GM23248 (cell line): ENCODE measurements at regions not wholly inside any gene's neighbourhood (a gene's known extent, or its start where the extent isn't known, plus 50 kb on each side); places are given as distances from the start of the nearest gene placed in this dataset.

Source experiments
- EZH2 ChIP-seq: fragments of 200-600 bp; sonication (generic); IDR thresholded peaks from 2 replicates; pipeline ENCODE4 v1.6.1; 2018; ENCODE audit warnings: antibody characterized with exemption, mild to moderate bottlenecking; ENCODE audit not compliant: insufficient read depth, poor library complexity, severe bottlenecking
- EZH2phosphoT487 ChIP-seq: fragments of 200-600 bp; sonication (generic); IDR thresholded peaks from 2 replicates; pipeline ENCODE4 v1.6.1; 2018; ENCODE audit warnings: antibody characterized with exemption, moderate library complexity, mild to moderate bottlenecking, low read depth; ENCODE audit not compliant: insufficient read depth

DNA sequence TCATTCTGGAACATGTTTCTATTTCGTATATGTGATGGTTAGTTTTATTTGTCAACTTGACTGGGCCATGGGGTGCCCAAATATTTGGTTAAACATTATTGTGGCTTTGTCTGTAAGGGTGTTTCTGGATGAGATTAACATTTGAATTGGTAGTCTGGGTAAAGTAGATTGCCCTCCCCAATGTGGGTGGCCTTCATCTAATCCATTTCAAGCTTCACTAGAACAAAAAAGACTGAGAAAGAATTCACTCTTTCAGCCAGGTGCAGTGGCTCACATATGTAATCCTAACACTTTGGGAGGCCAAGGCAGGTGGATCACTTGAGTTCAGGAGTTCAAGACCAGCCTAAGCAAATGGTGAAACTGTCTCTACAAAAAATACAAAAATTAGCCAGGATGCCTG, 55.7 kb upstream of the TANC1 start:
- no peak for TF ChIP-seq EZH2
- TF ChIP-seq EZH2phosphoT487: no peak
